H9 (cell line): ENCODE measurements at regions not wholly inside any gene's neighbourhood (a gene's known extent, or its start where the extent isn't known, plus 50 kb on each side); places are given as distances from the start of the nearest gene placed in this dataset.

Experiments used
- DNase-seq: peaks from one replicate; pipeline ENCODE4 v3.0.0-alpha.2; 2017
- H2AFZ ChIP-seq: one replicate; pipeline ENCODE4 v1.6.1; 2013; ENCODE audit warnings: mild to moderate bottlenecking, low read length, control low read depth, moderate library complexity
- H2AK5ac ChIP-seq: 2 replicates; pipeline ENCODE4 v1.6.1; 2013; ENCODE audit warnings: low read length, control low read depth, mixed read lengths; ENCODE audit not compliant: insufficient read length
- H2BK120ac ChIP-seq: one replicate; pipeline ENCODE4 v1.6.1; 2013; ENCODE audit warnings: low read depth, mild to moderate bottlenecking, low read length, control low read depth, inconsistent platforms; ENCODE audit not compliant: poor library complexity, severe bottlenecking
- H2BK12ac ChIP-seq: 2 replicates; pipeline ENCODE4 v1.6.1; 2013; ENCODE audit warnings: low read length, control low read depth, mixed read lengths, low read depth; ENCODE audit not compliant: insufficient read length
- H2BK15ac ChIP-seq: 2 replicates; pipeline ENCODE4 v1.6.1; 2013; ENCODE audit warnings: low read depth, low read length, control low read depth
- H2BK20ac ChIP-seq: one replicate; pipeline ENCODE4 v1.6.1; 2013; ENCODE audit warnings: low read depth, mild to moderate bottlenecking, low read length, control low read depth, inconsistent platforms; ENCODE audit not compliant: poor library complexity, severe bottlenecking
- H2BK5ac ChIP-seq: 2 replicates; pipeline ENCODE4 v1.6.1; 2013; ENCODE audit warnings: low read length, control low read depth, mixed read lengths; ENCODE audit not compliant: insufficient read length
- H3K14ac ChIP-seq: 2 replicates; pipeline ENCODE4 v1.6.1; 2013; ENCODE audit warnings: low read length, control low read depth; ENCODE audit not compliant: insufficient read depth
- H3K18ac ChIP-seq: 2 replicates; pipeline ENCODE4 v1.6.1; 2013; ENCODE audit warnings: low read depth, mild to moderate bottlenecking, mixed read lengths, low read length, control low read depth; ENCODE audit not compliant: insufficient read length
- H3K23ac ChIP-seq: 2 replicates; pipeline ENCODE4 v1.6.1; 2013; ENCODE audit warnings: low read length, control low read depth, mixed read lengths, low read depth; ENCODE audit not compliant: insufficient read length
- H3K23me2 ChIP-seq: 2 replicates; pipeline ENCODE4 v1.6.1; 2013; ENCODE audit warnings: low read depth, mild to moderate bottlenecking, mixed read lengths, low read length, control low read depth; ENCODE audit not compliant: insufficient read length, poor library complexity, severe bottlenecking
- H3K27ac ChIP-seq: 2 replicates; pipeline ENCODE4 v1.5.1; 2013; ENCODE audit warnings: low read length, control low read depth, mixed read lengths, low read depth; ENCODE audit not compliant: insufficient read length
- H3K27me3 ChIP-seq: 2 replicates; pipeline ENCODE4 v1.6.1; 2013; ENCODE audit warnings: low read length, control low read depth, inconsistent platforms; ENCODE audit not compliant: insufficient read depth
- H3K4ac ChIP-seq: 2 replicates; pipeline ENCODE4 v1.6.1; 2013; ENCODE audit warnings: low read depth, mild to moderate bottlenecking, control low read depth, inconsistent platforms, low read length, moderate library complexity
- H3K4me1 ChIP-seq: 2 replicates; pipeline ENCODE4 v1.6.1; 2013; ENCODE audit warnings: low read length, control low read depth, inconsistent platforms; ENCODE audit not compliant: insufficient read depth
- H3K4me2 ChIP-seq: 2 replicates; pipeline ENCODE4 v1.6.1; 2013; ENCODE audit warnings: low read length, control low read depth, mixed read lengths; ENCODE audit not compliant: insufficient read length, insufficient read depth
- H3K56ac ChIP-seq: 2 replicates; pipeline ENCODE4 v1.6.1; 2013; ENCODE audit warnings: low read depth, mild to moderate bottlenecking, mixed read lengths, low read length, control low read depth; ENCODE audit not compliant: insufficient read length
- H3K79me1 ChIP-seq: 2 replicates; pipeline ENCODE4 v1.6.1; 2013; ENCODE audit warnings: low read depth, mild to moderate bottlenecking, moderate library complexity, low read length, control low read depth, inconsistent platforms; ENCODE audit not compliant: insufficient read depth, poor library complexity, severe bottlenecking
- H3K79me2 ChIP-seq: 2 replicates; pipeline ENCODE4 v1.6.1; 2013; ENCODE audit warnings: low read length, control low read depth, inconsistent platforms; ENCODE audit not compliant: insufficient read depth
- H3K9ac ChIP-seq: 2 replicates; pipeline ENCODE4 v1.6.1; 2013; ENCODE audit warnings: low read length, control low read depth, mixed read lengths; ENCODE audit not compliant: insufficient read length; ENCODE audit errors: extremely low read depth
- H3K9me3 ChIP-seq: one replicate; pipeline ENCODE4 v1.6.1; 2013; ENCODE audit warnings: low read depth, low read length, inconsistent platforms; ENCODE audit not compliant: control insufficient read depth
- H3T11ph ChIP-seq: one replicate; pipeline ENCODE4 v1.6.1; 2013; ENCODE audit warnings: mild to moderate bottlenecking, low read length, control low read depth, inconsistent platforms
- H4K20me1 ChIP-seq: one replicate; pipeline ENCODE4 v1.6.1; 2013; ENCODE audit not compliant: control insufficient read depth, insufficient read length, insufficient read depth
- H4K5ac ChIP-seq: 2 replicates; pipeline ENCODE4 v1.6.1; 2013; ENCODE audit warnings: low read depth, mild to moderate bottlenecking, mixed read lengths, low read length, control low read depth; ENCODE audit not compliant: insufficient read length
- H4K8ac ChIP-seq: replicated peaks from 2 replicates; pipeline ENCODE4 v1.6.1; 2013; ENCODE audit warnings: low read length, control low read depth, mixed read lengths, low read depth; ENCODE audit not compliant: insufficient read length
- H4K91ac ChIP-seq: 2 replicates; pipeline ENCODE4 v1.6.1; 2013; ENCODE audit warnings: low read depth, mild to moderate bottlenecking, moderate library complexity, mixed read lengths, low read length, control low read depth; ENCODE audit not compliant: insufficient read length
- H3K27ac Mint-ChIP-seq, 3 experiments: 2 replicates in 2 of 3; 3 replicates in 1 of 3; pipeline ENCODE4 v1.8.0; 2020 to 2021; ENCODE audit warnings: mixed read lengths in 3 of 3, mild to moderate bottlenecking in 1 of 3, moderate library complexity in 1 of 3
- H3K27me3 Mint-ChIP-seq: 2 replicates; pipeline ENCODE4 v1.8.0; 2021; ENCODE audit warnings: low read depth, mild to moderate bottlenecking, moderate library complexity, mixed read lengths
- H3K36me3 Mint-ChIP-seq, 3 experiments: 2 replicates in 2 of 3; 3 replicates in 1 of 3; pipeline ENCODE4 v1.8.0; 2020 to 2021; ENCODE audit warnings: low read depth in 3 of 3, mixed read lengths in 3 of 3; ENCODE audit not compliant: insufficient read depth in 1 of 3
- H3K4me1 Mint-ChIP-seq, 2 experiments: 2 replicates each; pipeline ENCODE4 v1.8.0; 2020; ENCODE audit warnings: mixed read lengths in 2 of 2
- H3K4me3 Mint-ChIP-seq, 2 experiments: 2 replicates in 1 of 2; 3 replicates in 1 of 2; pipeline ENCODE4 v1.8.0; 2020 to 2021; ENCODE audit warnings: mild to moderate bottlenecking in 2 of 2, mixed read lengths in 2 of 2, moderate library complexity in 1 of 2
- H3K9me3 Mint-ChIP-seq, 2 experiments: 2 replicates in 1 of 2; 3 replicates in 1 of 2; pipeline ENCODE4 v1.8.0; 2020; ENCODE audit warnings: mild to moderate bottlenecking in 2 of 2, mixed read lengths in 2 of 2, moderate library complexity in 1 of 2
- WGBS: extraction: QIAGEN DNeasy Blood & Tissue Kit; methylation state at CpG from one replicate; pipeline ENCODE4 v1.1.7; 2013; ENCODE audit warnings: missing lambda C conversion rate, low lambda C conversion rate, mixed read lengths; ENCODE audit not compliant: insufficient read length; ENCODE audit errors: extremely low coverage; 5-methylcytosine and 5-hydroxymethylcytosine counted together
- TF ChIP-seq, protein P1 (sequence below): fragments of 200-600 bp; sonication (generic); conservative IDR thresholded peaks from 3 replicates; pipeline ENCODE4 v1.8.0; 2021; ENCODE audit warnings: antibody characterized with exemption, mild to moderate bottlenecking

DNA sequence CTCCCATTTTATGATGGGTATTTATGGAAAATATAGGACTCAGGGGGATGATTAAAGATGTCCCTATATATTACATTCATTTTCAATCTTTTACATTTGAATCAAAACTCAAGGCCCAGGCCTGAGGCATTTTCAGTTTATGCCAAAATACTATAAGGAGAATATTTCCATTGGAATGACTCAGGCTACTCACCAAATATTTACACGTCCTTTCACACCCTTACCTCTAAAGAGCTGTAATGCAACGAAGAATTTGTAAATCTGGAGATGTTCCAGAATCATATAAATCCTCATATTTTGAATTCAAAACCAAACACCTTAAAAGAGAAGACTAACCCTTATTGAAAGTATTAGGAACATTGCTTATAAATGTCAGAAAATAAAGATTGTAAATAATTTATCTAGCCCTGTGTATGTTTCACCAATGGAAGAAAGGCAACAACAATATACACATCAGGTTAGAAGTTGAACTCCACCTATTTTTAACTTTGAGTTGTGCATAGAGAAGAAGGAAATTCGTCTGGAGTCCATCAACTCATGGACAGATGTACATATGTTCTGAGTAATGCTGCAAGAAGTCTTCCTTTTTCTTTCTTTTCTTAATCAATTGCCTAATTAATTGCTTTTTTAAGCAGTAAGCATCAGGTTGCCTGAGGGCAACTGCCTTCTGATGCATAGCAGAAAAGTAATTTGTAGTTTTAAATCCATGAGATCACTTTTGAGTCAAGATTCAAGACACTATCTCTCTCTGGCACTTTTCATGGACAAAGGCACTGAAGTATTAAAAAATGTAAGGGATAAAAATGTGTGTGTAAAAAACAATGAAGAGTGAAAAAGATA lies 579.3 kb upstream of the RGMB start:
- WGBS: no CpG with 5 or more reads among the region's 3 CpGs
- Histone ChIP-seq H3K79me2 (no peaks in the 10 kb centered on the region), H4K8ac (no peak overlapping the region), H3T11ph (no peak overlapping the region), H3K27ac (no peak overlapping the region), H3K56ac (no peak overlapping the region), H4K5ac (no peak overlapping the region), H2BK12ac (no peak overlapping the region), H2AFZ (no peak overlapping the region), H3K4ac (no peak overlapping the region), H3K23ac (no peak overlapping the region), H2BK120ac (no peak overlapping the region), H2BK20ac (no peak overlapping the region), H4K20me1 (no peaks in the 10 kb centered on the region), H3K4me1 (no peaks in the 10 kb centered on the region), H3K9ac (no peak overlapping the region), H2BK15ac (no peak overlapping the region), H3K4me2 (no peak overlapping the region), H2BK5ac (no peak overlapping the region), H3K18ac (no peak overlapping the region), H3K14ac (no peak overlapping the region), H3K23me2 (no peaks in the 10 kb centered on the region), H4K91ac (no peak overlapping the region), H2AK5ac (no peak overlapping the region), H3K79me1 (no peaks in the 10 kb centered on the region), H3K27me3 (no peaks in the 10 kb centered on the region), H3K9me3 (no peaks in the 10 kb centered on the region)
- TF ChIP-seq, protein P1, sequence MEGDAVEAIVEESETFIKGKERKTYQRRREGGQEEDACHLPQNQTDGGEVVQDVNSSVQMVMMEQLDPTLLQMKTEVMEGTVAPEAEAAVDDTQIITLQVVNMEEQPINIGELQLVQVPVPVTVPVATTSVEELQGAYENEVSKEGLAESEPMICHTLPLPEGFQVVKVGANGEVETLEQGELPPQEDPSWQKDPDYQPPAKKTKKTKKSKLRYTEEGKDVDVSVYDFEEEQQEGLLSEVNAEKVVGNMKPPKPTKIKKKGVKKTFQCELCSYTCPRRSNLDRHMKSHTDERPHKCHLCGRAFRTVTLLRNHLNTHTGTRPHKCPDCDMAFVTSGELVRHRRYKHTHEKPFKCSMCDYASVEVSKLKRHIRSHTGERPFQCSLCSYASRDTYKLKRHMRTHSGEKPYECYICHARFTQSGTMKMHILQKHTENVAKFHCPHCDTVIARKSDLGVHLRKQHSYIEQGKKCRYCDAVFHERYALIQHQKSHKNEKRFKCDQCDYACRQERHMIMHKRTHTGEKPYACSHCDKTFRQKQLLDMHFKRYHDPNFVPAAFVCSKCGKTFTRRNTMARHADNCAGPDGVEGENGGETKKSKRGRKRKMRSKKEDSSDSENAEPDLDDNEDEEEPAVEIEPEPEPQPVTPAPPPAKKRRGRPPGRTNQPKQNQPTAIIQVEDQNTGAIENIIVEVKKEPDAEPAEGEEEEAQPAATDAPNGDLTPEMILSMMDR: no peak
- Mint-ChIP-seq H3K27ac (no peak overlapping the region), H3K9me3 (no peaks in the 10 kb centered on the region), H3K36me3 (no peaks in the 10 kb centered on the region), H3K27me3 (no peaks in the 10 kb centered on the region), H3K4me3 (no peak overlapping the region), H3K4me1 (no peaks in the 10 kb centered on the region)
- DNase-seq: no peak
